ENCODE measurements at regions not wholly inside any gene's neighbourhood (a gene's known extent, or its start where the extent isn't known, plus 50 kb on each side); places are given as distances from the start of the nearest gene placed in this dataset.

DNA sequence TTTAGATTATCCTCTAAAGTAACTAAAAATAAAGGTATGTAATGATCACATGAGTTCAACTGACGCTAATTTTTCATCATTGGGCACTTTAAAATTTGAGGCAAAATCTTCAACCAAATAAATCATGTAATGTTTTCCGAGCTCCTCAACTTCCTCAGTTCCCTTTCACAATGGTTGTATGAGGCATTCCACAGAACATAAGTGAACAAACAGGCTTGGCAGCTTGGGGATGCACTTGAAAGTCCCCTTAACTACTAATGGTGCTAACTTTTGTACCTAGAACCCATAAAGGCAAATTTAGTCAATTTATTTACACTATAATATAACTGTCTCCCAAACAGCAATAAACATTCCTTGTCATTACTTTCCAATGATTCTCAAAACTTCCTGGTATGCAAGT, 1137.9 kb downstream of the ROBO2 start:
- TF ChIP-seq CTCF (IDR thresholded peaks at IDR 0.05), result no peak
- TF ChIP-seq POLR2A (IDR thresholded peaks at IDR 0.05), result no peak

All from esophagus squamous epithelium (tissue), 4 donors.